Keratinocyte (primary cell): ENCODE measurements at regions not wholly inside any gene's neighbourhood (a gene's known extent, or its start where the extent isn't known, plus 50 kb on each side); places are given as distances from the start of the nearest gene placed in this dataset.

Experiments
- DNase-seq: peaks from one replicate; pipeline ENCODE4 v3.0.0-alpha.2; 2011; ENCODE audit warnings: low read depth, missing footprints, low spot score
- FAIRE-seq: peaks from 2 replicates; lab custom pipeline; 2011; peaks lifted over from hg19 to GRCh38; lab: Jason Lieb, UNC
- H2AFZ ChIP-seq: 2 replicates; pipeline ENCODE4 v1.6.0; 2012; ENCODE audit warnings: low read length, control low read depth, inconsistent platforms; ENCODE audit not compliant: control insufficient read depth
- H3K27ac ChIP-seq: 2 replicates; pipeline ENCODE4 v1.5.1; 2011; ENCODE audit warnings: low read length; ENCODE audit not compliant: control insufficient read depth, insufficient read depth
- H3K27me3 ChIP-seq: 3 replicates; pipeline ENCODE4 v1.6.0; 2011; ENCODE audit warnings: low read length; ENCODE audit not compliant: control insufficient read depth, insufficient read depth; ENCODE audit errors: extremely low read depth
- H3K36me3 ChIP-seq, 2 experiments: 2 replicates in 1 of 2; 3 replicates in 1 of 2; pipeline ENCODE4 v1.5.1; 2011; ENCODE audit warnings: low read length in 2 of 2, mild to moderate bottlenecking in 1 of 2; ENCODE audit not compliant: control insufficient read depth in 2 of 2, insufficient read depth in 2 of 2; ENCODE audit errors: extremely low read depth in 1 of 2
- H3K4me1 ChIP-seq: 3 replicates; pipeline ENCODE4 v1.5.1; 2011; ENCODE audit warnings: low read length; ENCODE audit not compliant: control insufficient read depth, insufficient read depth; ENCODE audit errors: extremely low read depth
- H3K4me2 ChIP-seq: 3 replicates; pipeline ENCODE4 v1.6.0; 2011; ENCODE audit warnings: low read depth, low read length; ENCODE audit not compliant: control insufficient read depth, insufficient read depth; ENCODE audit errors: extremely low read depth
- H3K4me3 ChIP-seq, 3 experiments: fragments of 200-600 bp in 1 of 3; sonication (generic) in 1 of 3; 2 replicates in 2 of 3; 3 replicates in 1 of 3; pipeline ENCODE4 v1.5.1; 2011 to 2016; ENCODE audit warnings: low read length in 3 of 3, mild to moderate bottlenecking in 3 of 3, control low read depth in 2 of 3, inconsistent platforms in 1 of 3, low read depth in 1 of 3, mixed read lengths in 1 of 3, mixed run types in 1 of 3, moderate library complexity in 1 of 3; ENCODE audit not compliant: control insufficient read depth in 2 of 3, insufficient read depth in 2 of 3; ENCODE audit errors: extremely low read depth in 1 of 3
- H3K79me2 ChIP-seq: 2 replicates; pipeline ENCODE4 v1.6.0; 2012; ENCODE audit warnings: low read length; ENCODE audit not compliant: control insufficient read depth, insufficient read depth
- H3K9ac ChIP-seq: 3 replicates; pipeline ENCODE4 v1.6.0; 2011; ENCODE audit warnings: low read length; ENCODE audit not compliant: control insufficient read depth, insufficient read depth; ENCODE audit errors: extremely low read depth
- H3K9me1 ChIP-seq: 3 replicates; pipeline ENCODE4 v1.6.0; 2011; ENCODE audit warnings: low read length; ENCODE audit not compliant: control insufficient read depth, insufficient read depth; ENCODE audit errors: extremely low read depth
- H3K9me3 ChIP-seq: 2 replicates; pipeline ENCODE4 v1.5.1; 2012; ENCODE audit warnings: low read depth, low read length; ENCODE audit not compliant: control insufficient read depth
- H4K20me1 ChIP-seq: 3 replicates; pipeline ENCODE4 v1.6.0; 2011; ENCODE audit warnings: low read length; ENCODE audit not compliant: control insufficient read depth, insufficient read depth; ENCODE audit errors: extremely low read depth
- EZH2 ChIP-seq: IDR thresholded peaks from one replicate; pipeline ENCODE4 v1.6.1; 2012; ENCODE audit warnings: inconsistent platforms, mild to moderate bottlenecking, low read length, moderate library complexity
- dilution Hi-C: fragments of 300-500 bp; cut with MboI; formaldehyde crosslinking; loops from one replicate; pipeline ENCODE4 v1.7.0; 2020; ENCODE audit warnings: low sequenced_read_pairs; ENCODE audit not compliant: extremely low pct_ligation_motif_present
- TF ChIP-seq, protein P1 (sequence below), 3 experiments: IDR thresholded peaks in 1 of 3; conservative IDR thresholded peaks in 1 of 3; optimal IDR thresholded peaks in 1 of 3; 2 replicates in 2 of 3; 3 replicates in 1 of 3; pipeline versions ENCODE3 to v1.5.1; 2011; ENCODE audit warnings: low read length in 3 of 3, mild to moderate bottlenecking in 3 of 3, moderate library complexity in 2 of 3, control low read depth in 1 of 3, inconsistent platforms in 1 of 3; ENCODE audit not compliant: insufficient read depth in 2 of 3; ENCODE audit errors: extremely low read depth in 1 of 3

DNA sequence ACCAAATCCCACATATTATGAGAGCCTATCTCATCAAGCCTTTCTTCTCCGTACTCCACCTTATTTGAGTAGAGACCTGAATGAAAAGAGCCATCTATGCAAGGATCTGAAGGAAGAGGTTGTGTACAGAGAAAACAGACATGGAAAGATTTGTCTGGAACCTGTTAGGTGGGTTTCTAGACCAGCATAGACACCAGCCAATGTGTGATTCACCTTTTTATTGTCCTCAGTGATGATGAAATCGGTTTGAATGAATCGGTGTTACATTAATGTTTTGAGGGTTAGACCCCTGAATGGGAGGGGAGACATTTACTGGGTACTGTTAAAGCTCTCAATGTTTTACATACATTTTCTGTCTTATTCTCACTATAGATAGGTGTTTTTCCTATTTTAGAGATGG lies 223.6 kb downstream of the NMUR2 start:
- Histone ChIP-seq H3K9ac (no peak overlapping the region), H3K9me3 (no peaks in the 10 kb centered on the region), H3K4me2 (no peak overlapping the region), H2AFZ (no peak overlapping the region), H3K27ac (no peak overlapping the region), H3K4me1 (no peaks in the 10 kb centered on the region), H3K36me3 (no peaks in the 10 kb centered on the region), H3K79me2 (no peaks in the 10 kb centered on the region), H3K9me1 (no peaks in the 10 kb centered on the region), H3K4me3 (no peak overlapping the region), H3K27me3 (no peaks in the 10 kb centered on the region), H4K20me1 (no peaks in the 10 kb centered on the region)
- dilution Hi-C loops, result no loop called here
- no peak for TF ChIP-seq EZH2
- TF ChIP-seq, protein P1, sequence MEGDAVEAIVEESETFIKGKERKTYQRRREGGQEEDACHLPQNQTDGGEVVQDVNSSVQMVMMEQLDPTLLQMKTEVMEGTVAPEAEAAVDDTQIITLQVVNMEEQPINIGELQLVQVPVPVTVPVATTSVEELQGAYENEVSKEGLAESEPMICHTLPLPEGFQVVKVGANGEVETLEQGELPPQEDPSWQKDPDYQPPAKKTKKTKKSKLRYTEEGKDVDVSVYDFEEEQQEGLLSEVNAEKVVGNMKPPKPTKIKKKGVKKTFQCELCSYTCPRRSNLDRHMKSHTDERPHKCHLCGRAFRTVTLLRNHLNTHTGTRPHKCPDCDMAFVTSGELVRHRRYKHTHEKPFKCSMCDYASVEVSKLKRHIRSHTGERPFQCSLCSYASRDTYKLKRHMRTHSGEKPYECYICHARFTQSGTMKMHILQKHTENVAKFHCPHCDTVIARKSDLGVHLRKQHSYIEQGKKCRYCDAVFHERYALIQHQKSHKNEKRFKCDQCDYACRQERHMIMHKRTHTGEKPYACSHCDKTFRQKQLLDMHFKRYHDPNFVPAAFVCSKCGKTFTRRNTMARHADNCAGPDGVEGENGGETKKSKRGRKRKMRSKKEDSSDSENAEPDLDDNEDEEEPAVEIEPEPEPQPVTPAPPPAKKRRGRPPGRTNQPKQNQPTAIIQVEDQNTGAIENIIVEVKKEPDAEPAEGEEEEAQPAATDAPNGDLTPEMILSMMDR (optimal IDR thresholded peaks at IDR 0.05 in 1 of 3, IDR thresholded peaks at IDR 0.05 in 1 of 3, conservative IDR thresholded peaks at IDR 0.05 in 1 of 3; ENCODE audit: extremely low read depth in 1 of 3, insufficient read depth in 2 of 3, low read length in 3 of 3), result no peak
- FAIRE-seq (no peak), DNase-seq (no peak)

GRCh38 chr5:152178350-152178699 lies 226.8 kb downstream of the NMUR2 start:
- DNase-seq, result no peak

More at GRCh38 chr5:152178350-152178699, 226.8 kb downstream of the NMUR2 start:
- Histone ChIP-seq H3K79me2 (no peaks in the 10 kb centered on the region), H3K4me1 (no peaks in the 10 kb centered on the region), H3K27ac (no peak overlapping the region), H3K4me2 (no peak overlapping the region), H3K4me3 (no peak overlapping the region), H4K20me1 (no peaks in the 10 kb centered on the region), H3K36me3 (no peaks in the 10 kb centered on the region), H3K27me3 (no peaks in the 10 kb centered on the region), H3K9me3 (no peaks in the 10 kb centered on the region), H3K9me1 (no peaks in the 10 kb centered on the region), H2AFZ (no peak overlapping the region), H3K9ac (no peak overlapping the region)
- TF ChIP-seq, protein P1 (optimal IDR thresholded peaks at IDR 0.05 in 1 of 3, IDR thresholded peaks at IDR 0.05 in 1 of 3, conservative IDR thresholded peaks at IDR 0.05 in 1 of 3; ENCODE audit: extremely low read depth in 1 of 3, insufficient read depth in 2 of 3, low read length in 3 of 3), result no peak
- TF ChIP-seq EZH2, result no peak
- dilution Hi-C loops, result no loop called here
- no peak for FAIRE-seq
